ENCODE measurements at regions not wholly inside any gene's neighbourhood (a gene's known extent, or its start where the extent isn't known, plus 50 kb on each side); places are given as distances from the start of the nearest gene placed in this dataset.

DNA sequence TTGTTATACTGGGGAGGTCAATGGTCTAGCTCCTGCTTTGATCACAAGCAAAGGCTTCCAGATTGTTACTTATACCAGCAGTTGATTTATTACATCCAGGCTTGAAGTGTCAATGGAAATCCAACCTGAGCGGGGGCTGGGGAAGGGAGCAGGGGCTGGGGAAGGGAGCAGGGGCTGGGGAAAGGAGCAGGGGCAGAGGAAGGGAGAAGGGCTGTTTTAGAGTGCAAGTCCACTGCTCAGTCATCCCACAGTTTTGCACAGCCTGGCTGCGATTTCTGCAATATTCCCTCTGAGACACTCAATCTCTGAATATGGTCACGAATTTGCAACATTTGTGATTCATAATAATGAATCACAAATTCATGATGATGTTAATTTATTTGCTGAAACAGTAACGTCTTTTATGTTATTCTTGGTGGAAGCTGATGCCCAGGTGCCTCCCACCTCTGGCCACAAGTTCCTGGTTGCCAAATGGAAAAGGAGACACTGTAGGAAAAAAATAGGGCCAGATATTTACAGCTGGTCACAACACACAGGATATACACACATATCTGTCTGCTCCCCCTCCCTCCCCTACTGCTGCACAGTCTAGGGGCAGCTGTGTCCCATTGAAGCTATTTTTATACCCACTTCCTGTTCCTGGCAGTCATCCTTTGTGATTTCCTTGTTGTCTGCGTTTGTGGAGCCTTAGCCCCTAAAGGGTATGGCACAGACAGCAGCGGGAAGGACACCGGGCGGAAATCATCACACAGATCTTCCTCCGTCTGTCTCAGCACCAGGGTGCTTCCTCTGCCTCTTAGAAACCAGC is 325.1 kb downstream of the GADD45G start:
- BruUV-seq (replicated peaks), result no TSS peak
- in situ Hi-C loops (cut with MboI), result no loop called here
- Histone ChIP-seq H3K4me2 (ENCODE audit: control insufficient read depth, insufficient read depth) (no peak overlapping the region), H3K36me3 (ENCODE audit: control insufficient read depth in 2 of 2, insufficient read depth in 2 of 2, low read length in 1 of 2) (no peaks in the 10 kb centered on the region), H3K9ac (ENCODE audit: control insufficient read depth, insufficient read depth, low read length) (no peak overlapping the region), H3K27ac (ENCODE audit: control insufficient read depth, insufficient read depth) (no peak overlapping the region), H3K9me3 (replicated peaks; ENCODE audit: control insufficient read depth, insufficient read depth, low read length) (no peaks in the 10 kb centered on the region), H3K4me3 (no peak overlapping the region), H2AFZ (ENCODE audit: control insufficient read depth, low read depth, low read length) (no peak overlapping the region), H3K79me2 (ENCODE audit: control insufficient read depth, insufficient read depth, low read length) (no peaks in the 10 kb centered on the region), H4K20me1 (ENCODE audit: control insufficient read depth, insufficient read depth) (no peaks in the 10 kb centered on the region), H3K4me1 (ENCODE audit: control insufficient read depth, insufficient read depth, low read length) (no peaks in the 10 kb centered on the region), H3K27me3 (replicated peaks in 1 of 2; ENCODE audit: control insufficient read depth in 2 of 2, insufficient read depth in 2 of 2, low read length in 1 of 2) (peaks cover 1 to 8% of the 10 kb centered on the region in 2 experiments; a peak in 3 of 4 replicates)
- DNase-seq (ENCODE audit: low read depth, low spot score), result no peak
- SMC1A ChIA-PET (ENCODE audit: uncharacterized antibody, unreplicated experiment), result no interaction called here
- CTCF ChIA-PET, result interaction anchor here (0.6 to 1.5 kb wide), 3 partner anchors 106 to 332 kb away, joined by 3 to 7 read pairs (median 3); no protein-coding TSS in a partner anchor
- FAIRE-seq, result no peak
- intact Hi-C loops (cut with micrococcal nuclease; ENCODE audit: unreplicated experiment), result no loop called here
- POLR2A ChIA-PET, result no interaction called here
- ATAC-seq, result no peak
- TF ChIP-seq SMARCA5 (IDR thresholded peaks at IDR 0.05), result no peak
- TF ChIP-seq POLR2A (IDR thresholded peaks at IDR 0.05; ENCODE audit: low read depth, low read length), result no peak
- RAD21 ChIA-PET (ENCODE audit: unreplicated experiment), result interaction anchor here (1.1 kb wide), 1 partner anchor 326 kb away, joined by 3 read pairs; no protein-coding TSS in a partner anchor
- WGBS (ENCODE audit: insufficient coverage, insufficient replicate concordance, low lambda C conversion rate, missing lambda C conversion rate), result 16% methylated on average over 8 of the region's 9 CpGs

DNA sequence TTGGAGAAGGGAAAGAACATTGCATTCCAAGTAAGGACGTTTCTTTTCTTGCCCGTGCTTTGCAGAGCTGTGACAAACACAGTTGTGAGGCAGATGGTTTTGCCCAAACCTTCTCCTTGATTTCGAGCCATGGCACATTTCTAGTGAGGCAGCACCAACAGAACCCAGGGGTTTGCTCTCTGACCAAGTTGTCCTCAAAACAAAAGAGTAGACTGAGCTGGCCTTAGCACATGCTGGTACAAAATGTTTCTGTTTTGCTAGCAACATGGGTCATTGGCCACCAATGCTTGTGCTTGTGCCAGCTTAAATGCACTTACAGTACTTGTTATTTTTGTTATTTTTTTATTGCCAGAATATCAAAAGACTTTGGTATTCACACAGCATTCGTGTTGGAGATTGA is 328.8 kb downstream of the GADD45G start:
- no peaks in the 10 kb centered on the region for H3K36me3 ChIP-seq (ENCODE audit: control insufficient read depth in 2 of 2, insufficient read depth in 2 of 2, low read length in 1 of 2)
- ChIA-PET SMC1A (ENCODE audit: uncharacterized antibody, unreplicated experiment) (no interaction called here), POLR2A (no interaction called here), CTCF (interaction anchor here (1.4 kb wide), 1 partner anchor 8 kb away, joined by 3 read pairs; no protein-coding TSS in a partner anchor), RAD21 (ENCODE audit: unreplicated experiment) (no interaction called here)
- H3K4me2 ChIP-seq (ENCODE audit: control insufficient read depth, insufficient read depth), result no peak overlapping the region
- no peak for ATAC-seq
- H3K9ac ChIP-seq (ENCODE audit: control insufficient read depth, insufficient read depth, low read length), result no peak overlapping the region
- no peaks in the 10 kb centered on the region for H4K20me1 ChIP-seq (ENCODE audit: control insufficient read depth, insufficient read depth)
- intact Hi-C loops (cut with micrococcal nuclease; ENCODE audit: unreplicated experiment) (no loop called here), in situ Hi-C loops (cut with MboI) (no loop called here)
- TF ChIP-seq, protein P1, sequence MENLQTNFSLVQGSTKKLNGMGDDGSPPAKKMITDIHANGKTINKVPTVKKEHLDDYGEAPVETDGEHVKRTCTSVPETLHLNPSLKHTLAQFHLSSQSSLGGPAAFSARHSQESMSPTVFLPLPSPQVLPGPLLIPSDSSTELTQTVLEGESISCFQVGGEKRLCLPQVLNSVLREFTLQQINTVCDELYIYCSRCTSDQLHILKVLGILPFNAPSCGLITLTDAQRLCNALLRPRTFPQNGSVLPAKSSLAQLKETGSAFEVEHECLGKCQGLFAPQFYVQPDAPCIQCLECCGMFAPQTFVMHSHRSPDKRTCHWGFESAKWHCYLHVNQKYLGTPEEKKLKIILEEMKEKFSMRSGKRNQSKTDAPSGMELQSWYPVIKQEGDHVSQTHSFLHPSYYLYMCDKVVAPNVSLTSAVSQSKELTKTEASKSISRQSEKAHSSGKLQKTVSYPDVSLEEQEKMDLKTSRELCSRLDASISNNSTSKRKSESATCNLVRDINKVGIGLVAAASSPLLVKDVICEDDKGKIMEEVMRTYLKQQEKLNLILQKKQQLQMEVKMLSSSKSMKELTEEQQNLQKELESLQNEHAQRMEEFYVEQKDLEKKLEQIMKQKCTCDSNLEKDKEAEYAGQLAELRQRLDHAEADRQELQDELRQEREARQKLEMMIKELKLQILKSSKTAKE (IDR thresholded peaks at IDR 0.05; ENCODE audit: low read depth, poor library complexity, severe bottlenecking), result no peak
- TF ChIP-seq, protein P2, sequence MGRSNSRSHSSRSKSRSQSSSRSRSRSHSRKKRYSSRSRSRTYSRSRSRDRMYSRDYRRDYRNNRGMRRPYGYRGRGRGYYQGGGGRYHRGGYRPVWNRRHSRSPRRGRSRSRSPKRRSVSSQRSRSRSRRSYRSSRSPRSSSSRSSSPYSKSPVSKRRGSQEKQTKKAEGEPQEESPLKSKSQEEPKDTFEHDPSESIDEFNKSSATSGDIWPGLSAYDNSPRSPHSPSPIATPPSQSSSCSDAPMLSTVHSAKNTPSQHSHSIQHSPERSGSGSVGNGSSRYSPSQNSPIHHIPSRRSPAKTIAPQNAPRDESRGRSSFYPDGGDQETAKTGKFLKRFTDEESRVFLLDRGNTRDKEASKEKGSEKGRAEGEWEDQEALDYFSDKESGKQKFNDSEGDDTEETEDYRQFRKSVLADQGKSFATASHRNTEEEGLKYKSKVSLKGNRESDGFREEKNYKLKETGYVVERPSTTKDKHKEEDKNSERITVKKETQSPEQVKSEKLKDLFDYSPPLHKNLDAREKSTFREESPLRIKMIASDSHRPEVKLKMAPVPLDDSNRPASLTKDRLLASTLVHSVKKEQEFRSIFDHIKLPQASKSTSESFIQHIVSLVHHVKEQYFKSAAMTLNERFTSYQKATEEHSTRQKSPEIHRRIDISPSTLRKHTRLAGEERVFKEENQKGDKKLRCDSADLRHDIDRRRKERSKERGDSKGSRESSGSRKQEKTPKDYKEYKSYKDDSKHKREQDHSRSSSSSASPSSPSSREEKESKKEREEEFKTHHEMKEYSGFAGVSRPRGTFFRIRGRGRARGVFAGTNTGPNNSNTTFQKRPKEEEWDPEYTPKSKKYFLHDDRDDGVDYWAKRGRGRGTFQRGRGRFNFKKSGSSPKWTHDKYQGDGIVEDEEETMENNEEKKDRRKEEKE (IDR thresholded peaks at IDR 0.05), result no peak
- TF ChIP-seq ETV6 (conservative IDR thresholded peaks at IDR 0.05 in 1 of 2, IDR thresholded peaks at IDR 0.05 in 1 of 2; ENCODE audit: borderline replicate concordance in 1 of 2, low read depth in 1 of 2) (no peak), NFIC (IDR thresholded peaks at IDR 0.05; ENCODE audit: low read depth, low read length) (no peak), POLR2A (IDR thresholded peaks at IDR 0.05; ENCODE audit: low read depth, low read length) (no peak), TARDBP (IDR thresholded peaks at IDR 0.05; ENCODE audit: borderline replicate concordance) (no peak), EP300 (IDR thresholded peaks at IDR 0.05; ENCODE audit: borderline replicate concordance in 1 of 2, control insufficient read depth in 1 of 2, low read depth in 2 of 2, low read length in 2 of 2) (no peak), CREM (IDR thresholded peaks at IDR 0.05; ENCODE audit: low read depth) (no peak), ZNF24 (IDR thresholded peaks at IDR 0.05) (no peak), EGR1 (IDR thresholded peaks at IDR 0.05; ENCODE audit: borderline replicate concordance in 1 of 2, low read depth in 2 of 2, low read length in 2 of 2) (no peak)
- no peak for FAIRE-seq
- H3K9me3 ChIP-seq (replicated peaks; ENCODE audit: control insufficient read depth, insufficient read depth, low read length), result no peaks in the 10 kb centered on the region
- BruUV-seq (replicated peaks), result no TSS peak
- no peak overlapping the region for H3K4me3 ChIP-seq
- H3K27ac ChIP-seq (ENCODE audit: control insufficient read depth, insufficient read depth), result no peak overlapping the region
- 0% methylated on average over 4 of the region's 4 CpGs for WGBS (ENCODE audit: insufficient coverage, insufficient replicate concordance, low lambda C conversion rate, missing lambda C conversion rate)
- H3K79me2 ChIP-seq (ENCODE audit: control insufficient read depth, insufficient read depth, low read length), result no peaks in the 10 kb centered on the region
- peaks cover 1 to 4% of the 10 kb centered on the region in 2 experiments; a peak in 2 of 4 replicates for H3K27me3 ChIP-seq (replicated peaks in 1 of 2; ENCODE audit: control insufficient read depth in 2 of 2, insufficient read depth in 2 of 2, low read length in 1 of 2)
- DNase-seq (ENCODE audit: low read depth, low spot score), result no peak
- H3K4me1 ChIP-seq (ENCODE audit: control insufficient read depth, insufficient read depth, low read length), result no peaks in the 10 kb centered on the region
- H2AFZ ChIP-seq (ENCODE audit: control insufficient read depth, low read depth, low read length), result no peak overlapping the region
